OCI-LY7 (cell line): ENCODE measurements at regions not wholly inside any gene's neighbourhood (a gene's known extent, or its start where the extent isn't known, plus 50 kb on each side); places are given as distances from the start of the nearest gene placed in this dataset.

ENCODE experiments used
- EZH2phosphoT487 ChIP-seq: fragments of 200-600 bp; sonication (generic); IDR thresholded peaks from 2 replicates; pipeline ENCODE4 v1.6.1; 2018; ENCODE audit warnings: low read depth, borderline replicate concordance, mild to moderate bottlenecking, mixed run types, antibody characterized with exemption, low read length, moderate library complexity, mixed read lengths
- TF ChIP-seq, protein P1 (sequence below): fragments of 200-600 bp; sonication (generic); conservative IDR thresholded peaks from 2 replicates; pipeline ENCODE4 v1.5.1; 2014; ENCODE audit warnings: mild to moderate bottlenecking, antibody characterized with exemption, low read length, moderate library complexity, mixed read lengths

DNA sequence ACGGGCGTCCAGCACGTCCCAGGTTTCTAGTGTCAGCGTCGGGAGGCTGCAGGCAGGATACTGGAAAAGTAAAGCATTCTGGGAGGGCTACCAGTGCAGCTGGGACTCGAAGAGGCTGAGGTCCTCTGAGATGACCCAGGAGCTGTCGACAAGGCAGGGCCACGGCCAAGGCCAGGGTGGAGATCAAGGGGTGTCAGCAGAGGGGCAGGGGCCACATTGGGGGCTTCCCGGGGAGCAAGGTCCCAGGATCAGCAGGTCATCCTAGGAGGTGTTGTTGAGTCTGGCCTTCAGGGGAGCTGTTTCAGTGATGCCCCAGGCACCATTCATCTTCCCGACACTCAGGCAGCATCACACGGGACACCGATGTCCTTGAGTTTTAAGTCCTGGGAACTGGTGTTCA is 377.8 kb upstream of the SFSWAP start:
- TF ChIP-seq, protein P1, sequence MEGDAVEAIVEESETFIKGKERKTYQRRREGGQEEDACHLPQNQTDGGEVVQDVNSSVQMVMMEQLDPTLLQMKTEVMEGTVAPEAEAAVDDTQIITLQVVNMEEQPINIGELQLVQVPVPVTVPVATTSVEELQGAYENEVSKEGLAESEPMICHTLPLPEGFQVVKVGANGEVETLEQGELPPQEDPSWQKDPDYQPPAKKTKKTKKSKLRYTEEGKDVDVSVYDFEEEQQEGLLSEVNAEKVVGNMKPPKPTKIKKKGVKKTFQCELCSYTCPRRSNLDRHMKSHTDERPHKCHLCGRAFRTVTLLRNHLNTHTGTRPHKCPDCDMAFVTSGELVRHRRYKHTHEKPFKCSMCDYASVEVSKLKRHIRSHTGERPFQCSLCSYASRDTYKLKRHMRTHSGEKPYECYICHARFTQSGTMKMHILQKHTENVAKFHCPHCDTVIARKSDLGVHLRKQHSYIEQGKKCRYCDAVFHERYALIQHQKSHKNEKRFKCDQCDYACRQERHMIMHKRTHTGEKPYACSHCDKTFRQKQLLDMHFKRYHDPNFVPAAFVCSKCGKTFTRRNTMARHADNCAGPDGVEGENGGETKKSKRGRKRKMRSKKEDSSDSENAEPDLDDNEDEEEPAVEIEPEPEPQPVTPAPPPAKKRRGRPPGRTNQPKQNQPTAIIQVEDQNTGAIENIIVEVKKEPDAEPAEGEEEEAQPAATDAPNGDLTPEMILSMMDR = no peak
- no peak for TF ChIP-seq EZH2phosphoT487
